ENCODE measurements at regions not wholly inside any gene's neighbourhood (a gene's known extent, or its start where the extent isn't known, plus 50 kb on each side); places are given as distances from the start of the nearest gene placed in this dataset.
"Not testable (repeated sequence)": the region's sequence is repeated elsewhere in the genome, so short reads cannot be mapped to it uniquely, and the experiment has no call there.

GRCh38 chr2:146624430-146625160 is 1220.2 kb upstream of the ACVR2A start:
- DNase-seq: no peak

- no peak for DNase-seq
Observed at GRCh38 chr2:146623771-146624170, 1221.1 kb upstream of the ACVR2A start.

- no peak for DNase-seq
Observed at GRCh38 chr2:146621656-146622055, 1223.2 kb upstream of the ACVR2A start.

GRCh38 chr2:146615778-146616177 is 1229.1 kb upstream of the ACVR2A start:
- no peak for DNase-seq

GRCh38 chr2:146608490-146608889 is 1236.3 kb upstream of the ACVR2A start:
- no peak for DNase-seq

- DNase-seq: no peak
Observed at GRCh38 chr2:146604521-146604920, 1240.3 kb upstream of the ACVR2A start.

- DNase-seq: no peak
Observed at GRCh38 chr2:146602856-146603255, 1242.0 kb upstream of the ACVR2A start.

GRCh38 chr2:146602383-146602782 is 1242.4 kb upstream of the ACVR2A start:
- DNase-seq: no peak

- no peak for DNase-seq
Observed at GRCh38 chr2:146598791-146599190, 1246.0 kb upstream of the ACVR2A start.

- DNase-seq: no peak
Observed at GRCh38 chr2:146597291-146597690, 1247.5 kb upstream of the ACVR2A start.

- DNase-seq: no peak
Observed at GRCh38 chr2:146591908-146592307, 1252.9 kb upstream of the ACVR2A start.

GRCh38 chr2:146587291-146587713 is 1257.5 kb upstream of the ACVR2A start:
- no peak for DNase-seq

GRCh38 chr2:146584316-146584715 is 1260.5 kb upstream of the ACVR2A start:
- no peak for DNase-seq

GRCh38 chr2:146579147-146579930 is 1265.5 kb upstream of the ACVR2A start:
- no peak for DNase-seq

- no peak for DNase-seq
Observed at GRCh38 chr2:146576339-146577111, 1268.3 kb upstream of the ACVR2A start.

- no peak for DNase-seq
Observed at GRCh38 chr2:146572598-146572997, 1272.2 kb upstream of the ACVR2A start.

GRCh38 chr2:146561996-146562395 is 1282.8 kb upstream of the ACVR2A start:
- DNase-seq: no peak

- DNase-seq: no peak
Observed at GRCh38 chr2:146547236-146547635, 1297.6 kb upstream of the ACVR2A start.

GRCh38 chr2:146544701-146545100 is 1300.1 kb upstream of the ACVR2A start:
- no peak for DNase-seq

GRCh38 chr2:146541896-146542295 is 1302.9 kb upstream of the ACVR2A start:
- no peak for DNase-seq

GRCh38 chr2:146540271-146540932 is 1304.4 kb upstream of the ACVR2A start:
- no peak for DNase-seq

GRCh38 chr2:146539739-146540138 is 1305.1 kb upstream of the ACVR2A start:
- DNase-seq: not testable (repeated sequence)

- DNase-seq: no peak
Observed at GRCh38 chr2:146537477-146537876, 1307.4 kb upstream of the ACVR2A start.
